Uterus (tissue), 2 donors: ENCODE measurements at regions not wholly inside any gene's neighbourhood (a gene's known extent, or its start where the extent isn't known, plus 50 kb on each side); places are given as distances from the start of the nearest gene placed in this dataset.

Experiments used
- POLR2A ChIP-seq, 2 donors: fragments of 450-650 bp; IDR thresholded peaks; one replicate each; pipeline ENCODE4 v1.6.1; 2016; ENCODE audit warnings: antibody characterized with exemption in 2 of 2, mild to moderate bottlenecking in 1 of 2, moderate library complexity in 1 of 2
- TF ChIP-seq, protein P1 (sequence below), 4 experiments: fragments of 200-600 bp in 2 of 4; fragments of 450-650 bp in 2 of 4; sonication (generic) in 2 of 4; IDR thresholded peaks; one replicate each; pipeline ENCODE4 v1.5.1; 2016 to 2019; ENCODE audit warnings: antibody characterized with exemption in 4 of 4, mild to moderate bottlenecking in 2 of 4, moderate library complexity in 1 of 4

DNA sequence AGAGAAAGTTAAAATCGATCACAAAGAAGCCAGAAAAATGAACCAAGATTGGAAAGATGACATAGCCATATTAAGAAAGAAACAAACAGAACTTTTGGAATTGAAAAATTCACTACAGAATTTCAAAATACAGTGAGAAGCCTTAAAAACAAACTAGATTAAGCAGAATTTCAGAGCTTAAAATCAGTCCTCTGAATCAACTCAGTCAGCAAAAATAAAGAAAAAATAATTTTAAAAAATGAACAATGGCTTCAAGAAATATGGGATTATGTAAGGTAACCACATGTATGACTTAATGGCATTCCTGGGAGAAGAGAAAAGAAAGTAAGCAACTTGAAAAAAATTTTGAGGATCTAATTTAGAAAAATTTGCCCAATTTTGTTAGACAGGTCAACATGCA is 696.2 kb downstream of the TSN start:
- TF ChIP-seq, protein P1, sequence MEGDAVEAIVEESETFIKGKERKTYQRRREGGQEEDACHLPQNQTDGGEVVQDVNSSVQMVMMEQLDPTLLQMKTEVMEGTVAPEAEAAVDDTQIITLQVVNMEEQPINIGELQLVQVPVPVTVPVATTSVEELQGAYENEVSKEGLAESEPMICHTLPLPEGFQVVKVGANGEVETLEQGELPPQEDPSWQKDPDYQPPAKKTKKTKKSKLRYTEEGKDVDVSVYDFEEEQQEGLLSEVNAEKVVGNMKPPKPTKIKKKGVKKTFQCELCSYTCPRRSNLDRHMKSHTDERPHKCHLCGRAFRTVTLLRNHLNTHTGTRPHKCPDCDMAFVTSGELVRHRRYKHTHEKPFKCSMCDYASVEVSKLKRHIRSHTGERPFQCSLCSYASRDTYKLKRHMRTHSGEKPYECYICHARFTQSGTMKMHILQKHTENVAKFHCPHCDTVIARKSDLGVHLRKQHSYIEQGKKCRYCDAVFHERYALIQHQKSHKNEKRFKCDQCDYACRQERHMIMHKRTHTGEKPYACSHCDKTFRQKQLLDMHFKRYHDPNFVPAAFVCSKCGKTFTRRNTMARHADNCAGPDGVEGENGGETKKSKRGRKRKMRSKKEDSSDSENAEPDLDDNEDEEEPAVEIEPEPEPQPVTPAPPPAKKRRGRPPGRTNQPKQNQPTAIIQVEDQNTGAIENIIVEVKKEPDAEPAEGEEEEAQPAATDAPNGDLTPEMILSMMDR (IDR thresholded peaks at IDR 0.05): no peak
- TF ChIP-seq POLR2A (IDR thresholded peaks at IDR 0.05): no peak
